Gastrocnemius medialis (tissue), 4 donors: ENCODE measurements at regions not wholly inside any gene's neighbourhood (a gene's known extent, or its start where the extent isn't known, plus 50 kb on each side); places are given as distances from the start of the nearest gene placed in this dataset.

ENCODE experiments used
- ATAC-seq, 2 donors: fragments of 150-250 bp; one replicate each; pipeline ENCODE4 v1.9.1; 2016
- DNase-seq, 2 donors: peaks; one replicate each; pipeline ENCODE4 v3.0.0-alpha.2; 2019
- H3K27ac ChIP-seq, 4 donors: fragments of 200-600 bp; sonication (generic); 1 replicate in 1 of 4; 2 replicates in 3 of 4; pipeline ENCODE4 v1.5.1; 2016 to 2018; ENCODE audit warnings: mild to moderate bottlenecking in 2 of 4, moderate library complexity in 1 of 4
- H3K27me3 ChIP-seq, 3 donors: fragments of 200-600 bp; sonication (generic) in 2 of 3; 1 replicate in 1 of 3; 2 replicates in 2 of 3; pipeline versions ENCODE4 v1.5.1 to v1.6.0; 2016 to 2019; ENCODE audit warnings: mild to moderate bottlenecking in 1 of 3, moderate library complexity in 1 of 3
- H3K36me3 ChIP-seq, 2 donors: fragments of 200-600 bp; sonication (generic) in 1 of 2; one replicate each; pipeline ENCODE4 v1.5.1; 2017 to 2018
- H3K4me1 ChIP-seq, 2 donors: fragments of 200-600 bp; sonication (generic) in 1 of 2; one replicate each; pipeline ENCODE4 v1.5.1; 2016 to 2017; ENCODE audit warnings: mild to moderate bottlenecking in 2 of 2
- H3K4me3 ChIP-seq, 4 donors: fragments of 200-600 bp; sonication (generic) in 3 of 4; 1 replicate in 1 of 4; 2 replicates in 3 of 4; pipeline ENCODE4 v1.5.1; 2016 to 2019; ENCODE audit warnings: mild to moderate bottlenecking in 2 of 4
- H3K9me3 ChIP-seq, 3 donors: fragments of 200-600 bp; sonication (generic) in 2 of 3; 1 replicate in 1 of 3; 2 replicates in 2 of 3; pipeline ENCODE4 v1.5.1; 2016 to 2019
- CTCF ChIP-seq, 5 experiments: fragments of 450-650 bp in 3 of 5; fragments of 200-600 bp in 2 of 5; sonication (generic) in 2 of 5; IDR thresholded peaks in 4 of 5; conservative IDR thresholded peaks in 1 of 5; 1 replicate in 4 of 5; 2 replicates in 1 of 5; pipeline ENCODE4 v1.5.1; 2016 to 2019; ENCODE audit warnings: antibody characterized with exemption in 5 of 5, mild to moderate bottlenecking in 3 of 5, moderate library complexity in 3 of 5
- POLR2A ChIP-seq, 2 donors: fragments of 450-650 bp; IDR thresholded peaks; one replicate each; pipeline ENCODE4 v1.6.1; 2017; ENCODE audit warnings: antibody characterized with exemption in 2 of 2, mild to moderate bottlenecking in 2 of 2, moderate library complexity in 2 of 2
- in situ Hi-C, 4 donors: fragments of 200-750 bp; cut with MboI; loops; one replicate each; pipeline versions ENCODE4 v1.15.0 to v1.8.0; 2017; ENCODE audit warnings: low sequenced_read_pairs in 4 of 4
- intact Hi-C: fragments of 100-400 bp; cut with DNase I; formaldehyde crosslinking; loops from one replicate; pipeline ENCODE4 v1.15.1; 2023; ENCODE audit warnings: low total_unique reads

- H3K27ac ChIP-seq: no peak overlapping the region
- H3K4me3 ChIP-seq: no peak overlapping the region
- ATAC-seq: no peak
- in situ Hi-C loops: no loop called here
- H3K27me3 ChIP-seq: no peaks in the 10 kb centered on the region
- no peaks in the 10 kb centered on the region for H3K4me1 ChIP-seq
- TF ChIP-seq CTCF (IDR thresholded peaks at IDR 0.05 in 4 of 5, conservative IDR thresholded peaks at IDR 0.05 in 1 of 5) (no peak), POLR2A (IDR thresholded peaks at IDR 0.05) (no peak)
- no peak for DNase-seq
- intact Hi-C loops: no loop called here
- no peaks in the 10 kb centered on the region for H3K9me3 ChIP-seq
- no peaks in the 10 kb centered on the region for H3K36me3 ChIP-seq
Observed at GRCh38 chr1:208641579-208642280, 397.5 kb upstream of the PLXNA2 start.

GRCh38 chr1:208643005-208643597 is 398.9 kb upstream of the PLXNA2 start:
- DNase-seq: no peak
- intact Hi-C loops (no loop called here), in situ Hi-C loops (no loop called here)
- Histone ChIP-seq H3K9me3 (no peaks in the 10 kb centered on the region), H3K36me3 (no peaks in the 10 kb centered on the region), H3K27me3 (no peaks in the 10 kb centered on the region), H3K4me1 (no peaks in the 10 kb centered on the region), H3K4me3 (no peak overlapping the region), H3K27ac (no peak overlapping the region)
- no peak for ATAC-seq
- TF ChIP-seq POLR2A (IDR thresholded peaks at IDR 0.05): no peak
- TF ChIP-seq CTCF (IDR thresholded peaks at IDR 0.05 in 4 of 5, conservative IDR thresholded peaks at IDR 0.05 in 1 of 5): no peak

GRCh38 chr1:208644401-208645160 is 400.4 kb upstream of the PLXNA2 start:
- TF ChIP-seq CTCF (IDR thresholded peaks at IDR 0.05 in 4 of 5, conservative IDR thresholded peaks at IDR 0.05 in 1 of 5) (no peak), POLR2A (IDR thresholded peaks at IDR 0.05) (no peak)
- H3K27me3 ChIP-seq: no peaks in the 10 kb centered on the region
- in situ Hi-C loops: no loop called here

GRCh38 chr1:208646431-208646830 is 402.2 kb upstream of the PLXNA2 start:
- intact Hi-C loops: no loop called here
- in situ Hi-C loops: no loop called here
- DNase-seq (no peak), ATAC-seq (no peak)
- no peaks in the 10 kb centered on the region for H3K9me3 ChIP-seq
- no peak overlapping the region for H3K27ac ChIP-seq
- TF ChIP-seq POLR2A (IDR thresholded peaks at IDR 0.05): no peak
- no peaks in the 10 kb centered on the region for H3K36me3 ChIP-seq
- H3K4me1 ChIP-seq: no peaks in the 10 kb centered on the region
- H3K4me3 ChIP-seq: no peak overlapping the region
- no peaks in the 10 kb centered on the region for H3K27me3 ChIP-seq

More at GRCh38 chr1:208644401-208645160, 400.4 kb upstream of the PLXNA2 start:
- no peak overlapping the region for H3K27ac ChIP-seq
- H3K36me3 ChIP-seq: no peaks in the 10 kb centered on the region
- ATAC-seq: no peak
- DNase-seq: no peak
- H3K4me3 ChIP-seq: no peak overlapping the region
- no peaks in the 10 kb centered on the region for H3K9me3 ChIP-seq
- H3K4me1 ChIP-seq: no peaks in the 10 kb centered on the region
- intact Hi-C loops: no loop called here

GRCh38 chr1:208648146-208648545 is 404.0 kb upstream of the PLXNA2 start:
- Histone ChIP-seq H3K9me3 (no peaks in the 10 kb centered on the region), H3K27me3 (no peaks in the 10 kb centered on the region), H3K4me1 (no peaks in the 10 kb centered on the region), H3K4me3 (no peak overlapping the region), H3K36me3 (no peaks in the 10 kb centered on the region), H3K27ac (no peak overlapping the region)
- TF ChIP-seq CTCF (IDR thresholded peaks at IDR 0.05 in 4 of 5, conservative IDR thresholded peaks at IDR 0.05 in 1 of 5): no peak
- no peak for TF ChIP-seq POLR2A (IDR thresholded peaks at IDR 0.05)
- intact Hi-C loops (no loop called here), in situ Hi-C loops (no loop called here)
- DNase-seq (no peak), ATAC-seq (no peak)
